Neural cell (in vitro differentiated cells): ENCODE measurements at regions not wholly inside any gene's neighbourhood (a gene's known extent, or its start where the extent isn't known, plus 50 kb on each side); places are given as distances from the start of the nearest gene placed in this dataset.

Experiments used
- H2AFZ ChIP-seq: fragments of 200-600, 300-800 bp; sonication (generic), shearing (Covaris generic); 2 replicates; pipeline ENCODE4 v1.6.0; 2014; ENCODE audit warnings: low read depth, mild to moderate bottlenecking, antibody characterized with exemption, low read length, moderate library complexity
- H3F3A ChIP-seq: fragments of 200-600 bp; shearing (Covaris generic); 2 replicates; pipeline ENCODE4 v1.6.1; 2016; ENCODE audit warnings: mild to moderate bottlenecking, moderate library complexity, mixed read lengths, antibody characterized with exemption, low read length; ENCODE audit not compliant: insufficient read depth, poor library complexity, severe bottlenecking
- H3K27ac ChIP-seq: fragments of 200-600, 300-800 bp; sonication (generic), shearing (Covaris generic); 2 replicates; pipeline ENCODE4 v1.5.1; 2014; ENCODE audit warnings: mild to moderate bottlenecking, low read length, moderate library complexity
- H3K27me3 ChIP-seq: fragments of 300-800, 200-600 bp; sonication (generic), shearing (Covaris generic); 2 replicates; pipeline ENCODE4 v1.6.0; 2014; ENCODE audit warnings: mild to moderate bottlenecking, low read depth, low read length, moderate library complexity; ENCODE audit not compliant: insufficient read depth
- H3K36me3 ChIP-seq: fragments of 300-800, 200-600 bp; sonication (generic), shearing (Covaris generic); 2 replicates; pipeline ENCODE4 v1.5.1; 2014; ENCODE audit warnings: mild to moderate bottlenecking, antibody characterized with exemption, low read length, moderate library complexity; ENCODE audit not compliant: insufficient read depth
- H3K4me2 ChIP-seq: fragments of 300-800, 200-600 bp; sonication (generic), shearing (Covaris generic); 2 replicates; pipeline ENCODE4 v1.6.0; 2014; ENCODE audit warnings: mild to moderate bottlenecking, low read length
- H3K4me3 ChIP-seq: fragments of 300-800, 200-600 bp; sonication (generic), shearing (Covaris generic); 2 replicates; pipeline ENCODE4 v1.5.1; 2014; ENCODE audit warnings: mild to moderate bottlenecking, low read length, moderate library complexity
- H3K79me2 ChIP-seq: fragments of 200-600 bp; shearing (Covaris generic); replicated peaks from 2 replicates; pipeline ENCODE4 v1.6.0; 2014; ENCODE audit warnings: mild to moderate bottlenecking, low read length, moderate library complexity; ENCODE audit not compliant: insufficient read depth
- H3K9ac ChIP-seq: fragments of 300-800, 200-600 bp; sonication (generic), shearing (Covaris generic); 2 replicates; pipeline ENCODE4 v1.6.1; 2016; ENCODE audit warnings: mild to moderate bottlenecking, low read length, mixed read lengths
- H3K9me2 ChIP-seq: fragments of 200-600 bp; shearing (Covaris generic); 2 replicates; pipeline ENCODE4 v1.6.1; 2016; ENCODE audit warnings: mild to moderate bottlenecking, low read length, mixed read lengths; ENCODE audit not compliant: insufficient read depth
- H3K9me3 ChIP-seq: fragments of 200-600, 300-800 bp; sonication (generic), shearing (Covaris generic); 2 replicates; pipeline ENCODE4 v1.6.1; 2016; ENCODE audit warnings: mild to moderate bottlenecking, mixed run types, low read length, moderate library complexity, mixed read lengths
- H4K20me1 ChIP-seq: fragments of 200-600 bp; shearing (Covaris generic); 2 replicates; pipeline ENCODE4 v1.6.1; 2016; ENCODE audit warnings: mild to moderate bottlenecking, mixed run types; ENCODE audit not compliant: insufficient read depth
- CTCF ChIP-seq: fragments of 450-650 bp; IDR thresholded peaks from 2 replicates; pipeline ENCODE4 v1.5.1; 2014; ENCODE audit warnings: antibody characterized with exemption, mild to moderate bottlenecking, moderate library complexity; ENCODE audit not compliant: poor library complexity, severe bottlenecking
- EP300 ChIP-seq: fragments of 450-650 bp; conservative IDR thresholded peaks from 2 replicates; pipeline ENCODE4 v1.6.1; 2014; ENCODE audit warnings: antibody characterized with exemption, mild to moderate bottlenecking, moderate library complexity; ENCODE audit not compliant: poor library complexity, severe bottlenecking
- EZH2 ChIP-seq: fragments of 200-600, 300-800 bp; shearing (Covaris generic), sonication (generic); IDR thresholded peaks from 2 replicates; pipeline ENCODE4 v1.6.1; 2014; ENCODE audit warnings: antibody characterized with exemption, low read length, borderline replicate concordance, mild to moderate bottlenecking; ENCODE audit not compliant: insufficient read depth, poor library complexity, severe bottlenecking
- MXI1 ChIP-seq: fragments of 450-650 bp; conservative IDR thresholded peaks from 2 replicates; pipeline ENCODE4 v1.6.1; 2014; ENCODE audit warnings: antibody characterized with exemption, mild to moderate bottlenecking; ENCODE audit not compliant: poor library complexity, severe bottlenecking
- POLR2AphosphoS5 ChIP-seq: IDR thresholded peaks from 2 replicates; pipeline ENCODE4 v1.6.1; 2012
- RAD21 ChIP-seq: fragments of 450-650 bp; conservative IDR thresholded peaks from 2 replicates; pipeline ENCODE4 v1.6.1; 2014; ENCODE audit warnings: antibody characterized with exemption, mild to moderate bottlenecking, moderate library complexity
- REST ChIP-seq: IDR thresholded peaks from 2 replicates; pipeline ENCODE4 v1.6.1; 2012; ENCODE audit warnings: borderline replicate concordance
- SMC3 ChIP-seq: fragments of 450-650 bp; conservative IDR thresholded peaks from 2 replicates; pipeline ENCODE4 v1.6.1; 2014; ENCODE audit warnings: antibody characterized with exemption, mild to moderate bottlenecking, moderate library complexity; ENCODE audit not compliant: poor library complexity
- TAF1 ChIP-seq: IDR thresholded peaks from 2 replicates; pipeline ENCODE4 v1.6.1; 2012; ENCODE audit warnings: low read depth

- Histone ChIP-seq H4K20me1 (no peaks in the 10 kb centered on the region), H3K27me3 (no peaks in the 10 kb centered on the region), H3K4me3 (no peak overlapping the region), H2AFZ (no peak overlapping the region), H3K79me2 (no peaks in the 10 kb centered on the region), H3K9me2 (no peaks in the 10 kb centered on the region), H3K36me3 (no peaks in the 10 kb centered on the region), H3K4me2 (no peak overlapping the region), H3F3A (no peaks in the 10 kb centered on the region), H3K9ac (no peak overlapping the region), H3K9me3 (no peaks in the 10 kb centered on the region), H3K27ac (no peak overlapping the region)
- no peak for TF ChIP-seq RAD21
- TF ChIP-seq TAF1: no peak
- TF ChIP-seq REST: no peak
Observed at GRCh38 chr4:96593422-96593821, 753.5 kb downstream of the PDHA2 start.

GRCh38 chr4:96598465-96598864 is 758.6 kb downstream of the PDHA2 start:
- Histone ChIP-seq H3K9ac (no peak overlapping the region), H2AFZ (no peak overlapping the region), H3K27me3 (no peaks in the 10 kb centered on the region), H3F3A (no peaks in the 10 kb centered on the region), H3K9me2 (no peaks in the 10 kb centered on the region), H3K36me3 (no peaks in the 10 kb centered on the region), H4K20me1 (no peaks in the 10 kb centered on the region), H3K4me3 (no peak overlapping the region), H3K79me2 (no peaks in the 10 kb centered on the region), H3K9me3 (no peaks in the 10 kb centered on the region), H3K27ac (no peak overlapping the region), H3K4me2 (no peak overlapping the region)
- TF ChIP-seq SMC3 (no peak), MXI1 (no peak), TAF1 (no peak), CTCF (no peak), RAD21 (no peak), POLR2AphosphoS5 (no peak), REST (no peak), EP300 (no peak), EZH2 (no peak)
